Hepatocyte (in vitro differentiated cells): ENCODE measurements at regions not wholly inside any gene's neighbourhood (a gene's known extent, or its start where the extent isn't known, plus 50 kb on each side); places are given as distances from the start of the nearest gene placed in this dataset.

ENCODE experiments used
- DNase-seq: peaks from one replicate; pipeline ENCODE4 v3.0.0-alpha.2; 2016; ENCODE audit warnings: low spot score
- H2AFZ ChIP-seq: fragments of 200-600 bp; sonication (generic); 2 replicates; pipeline ENCODE4 v1.6.0; 2016; ENCODE audit warnings: antibody characterized with exemption, mild to moderate bottlenecking
- H3K27ac ChIP-seq: fragments of 200-600 bp; sonication (generic); 2 replicates; pipeline ENCODE4 v1.5.1; 2016; ENCODE audit warnings: mild to moderate bottlenecking
- H3K27me3 ChIP-seq: fragments of 200-600 bp; sonication (generic); 2 replicates; pipeline ENCODE4 v1.6.1; 2016
- H3K36me3 ChIP-seq: fragments of 200-600 bp; sonication (generic); replicated peaks from 2 replicates; pipeline ENCODE4 v1.5.1; 2016; ENCODE audit warnings: low read depth; ENCODE audit not compliant: insufficient read depth
- H3K4me1 ChIP-seq: fragments of 200-600 bp; sonication (generic); 2 replicates; pipeline ENCODE4 v1.5.1; 2016; ENCODE audit warnings: mild to moderate bottlenecking, moderate library complexity; ENCODE audit not compliant: insufficient read depth
- H3K4me2 ChIP-seq: fragments of 200-600 bp; sonication (generic); 2 replicates; pipeline ENCODE4 v1.6.0; 2016
- H3K4me3 ChIP-seq: fragments of 200-600 bp; sonication (generic); 2 replicates; pipeline ENCODE4 v1.5.1; 2016; ENCODE audit warnings: mild to moderate bottlenecking
- H3K79me2 ChIP-seq: fragments of 200-600 bp; sonication (generic); 2 replicates; pipeline ENCODE4 v1.6.0; 2017; ENCODE audit warnings: mild to moderate bottlenecking
- H3K9me2 ChIP-seq: fragments of 200-600 bp; sonication (generic); replicated peaks from 2 replicates; pipeline ENCODE4 v1.6.0; 2017; ENCODE audit warnings: mild to moderate bottlenecking; ENCODE audit not compliant: insufficient read depth
- H3K9me3 ChIP-seq: fragments of 200-600 bp; sonication (generic); 2 replicates; pipeline ENCODE4 v1.5.1; 2016; ENCODE audit warnings: low read depth, mild to moderate bottlenecking
- H4K20me1 ChIP-seq: fragments of 200-600 bp; sonication (generic); 2 replicates; pipeline ENCODE4 v1.6.0; 2016; ENCODE audit warnings: mild to moderate bottlenecking; ENCODE audit not compliant: insufficient read depth, poor library complexity, severe bottlenecking
- CTCF ChIP-seq: fragments of 200-600 bp; sonication (generic); IDR thresholded peaks from 2 replicates; pipeline ENCODE4 v1.5.1; 2016; ENCODE audit warnings: antibody characterized with exemption, mild to moderate bottlenecking; ENCODE audit not compliant: poor library complexity
- EZH2 ChIP-seq: fragments of 200-600 bp; sonication (generic); IDR thresholded peaks from 2 replicates; pipeline ENCODE4 v1.6.1; 2016; ENCODE audit warnings: antibody characterized with exemption, mild to moderate bottlenecking, borderline replicate concordance
- EZH2phosphoT487 ChIP-seq: fragments of 200-600 bp; sonication (generic); IDR thresholded peaks from one replicate; pipeline ENCODE4 v1.6.1; 2018; ENCODE audit warnings: antibody characterized with exemption, mild to moderate bottlenecking, low read depth, moderate library complexity; ENCODE audit not compliant: unreplicated experiment, severe bottlenecking
- WGBS: methylation state at CpG from one replicate; pipeline ENCODE4 v1.1.6; 2016; ENCODE audit warnings: low lambda C conversion rate; ENCODE audit errors: missing lambda C conversion rate; 5-methylcytosine and 5-hydroxymethylcytosine counted together

- H3K9me2 ChIP-seq: no peaks in the 10 kb centered on the region
- peak overlapping the region; percentile 54 for H3K4me2 ChIP-seq
- no peaks in the 10 kb centered on the region for H3K79me2 ChIP-seq
- H3K4me1 ChIP-seq: peaks cover 26% of the 10 kb centered on the region
- H3K27ac ChIP-seq: no peak overlapping the region
- 35% methylated on average over 7 of the region's 7 CpGs for WGBS
- no peak for TF ChIP-seq EZH2phosphoT487
- TF ChIP-seq CTCF: peak; percentile 62
- H4K20me1 ChIP-seq: no peaks in the 10 kb centered on the region
- no peaks in the 10 kb centered on the region for H3K27me3 ChIP-seq
- no peak overlapping the region for H3K4me3 ChIP-seq
- H3K9me3 ChIP-seq: no peaks in the 10 kb centered on the region
- no peak overlapping the region for H2AFZ ChIP-seq
- DNase-seq: peak; percentile 61
- no peaks in the 10 kb centered on the region for H3K36me3 ChIP-seq
Observed at GRCh38 chr17:65455972-65456343, 105.5 kb downstream of the AXIN2 start.

- Histone ChIP-seq H3K4me3 (no peak overlapping the region), H3K9me3 (no peaks in the 10 kb centered on the region), H3K27me3 (no peaks in the 10 kb centered on the region), H3K36me3 (no peaks in the 10 kb centered on the region), H3K27ac (no peak overlapping the region), H3K9me2 (no peaks in the 10 kb centered on the region), H3K4me2 (peak overlapping the region; percentile 54), H4K20me1 (no peaks in the 10 kb centered on the region), H3K4me1 (peaks cover 25% of the 10 kb centered on the region), H2AFZ (no peak overlapping the region), H3K79me2 (no peaks in the 10 kb centered on the region)
- DNase-seq: no peak
- 89% methylated on average over 11 of the region's 11 CpGs for WGBS
- TF ChIP-seq EZH2phosphoT487 (no peak), CTCF (no peak), EZH2 (no peak)
Observed at GRCh38 chr17:65455154-65455971, 106.1 kb downstream of the AXIN2 start.

GRCh38 chr17:65453204-65453931, 108.1 kb downstream of the AXIN2 start:
- peaks cover 16% of the 10 kb centered on the region for H3K4me1 ChIP-seq
- no peaks in the 10 kb centered on the region for H3K9me2 ChIP-seq
- no peaks in the 10 kb centered on the region for H3K9me3 ChIP-seq
- no peaks in the 10 kb centered on the region for H3K36me3 ChIP-seq
- no peaks in the 10 kb centered on the region for H4K20me1 ChIP-seq
- no peak overlapping the region for H3K4me2 ChIP-seq
- H3K27ac ChIP-seq: no peak overlapping the region
- DNase-seq: no peak
- TF ChIP-seq CTCF (no peak), EZH2phosphoT487 (no peak), EZH2 (no peak)
- WGBS: 83% methylated on average over 4 of the region's 4 CpGs
- H3K79me2 ChIP-seq: no peaks in the 10 kb centered on the region
- no peak overlapping the region for H3K4me3 ChIP-seq
- H2AFZ ChIP-seq: no peak overlapping the region
- no peaks in the 10 kb centered on the region for H3K27me3 ChIP-seq
